Activated naive CD4-positive, alpha-beta T cell treated with anti-CD3 and anti-CD28 coated beads, Interleukin-2, amount 10 ng/mL, durations not matched to agents 7 days and 5 days (primary cell): ENCODE measurements at regions not wholly inside any gene's neighbourhood (a gene's known extent, or its start where the extent isn't known, plus 50 kb on each side); places are given as distances from the start of the nearest gene placed in this dataset.

Experiments used
- CTCF ChIA-PET: fragments of 350-600 bp; sonication (Branson Sonifier 250); formaldehyde crosslinking; loops from one replicate; lab custom pipeline; 2021; ENCODE audit warnings: antibody characterized with exemption; lab: Charles Lee
- DNase-seq: peaks from one replicate; pipeline ENCODE4 v3.0.0-alpha.2; 2020
- H3K27ac Mint-ChIP-seq: one replicate; pipeline ENCODE4 v1.8.0; 2021; ENCODE audit warnings: mild to moderate bottlenecking, moderate library complexity, mixed read lengths
- H3K27me3 Mint-ChIP-seq: one replicate; pipeline ENCODE4 v1.8.0; 2021; ENCODE audit warnings: mild to moderate bottlenecking, mixed read lengths
- H3K36me3 Mint-ChIP-seq: one replicate; pipeline ENCODE4 v1.8.0; 2021; ENCODE audit warnings: mixed read lengths
- H3K4me1 Mint-ChIP-seq: one replicate; pipeline ENCODE4 v1.8.0; 2021; ENCODE audit warnings: mixed read lengths
- H3K4me3 Mint-ChIP-seq: one replicate; pipeline ENCODE4 v1.8.0; 2021; ENCODE audit warnings: mild to moderate bottlenecking, moderate library complexity, mixed read lengths
- H3K9me3 Mint-ChIP-seq: one replicate; pipeline ENCODE4 v1.8.0; 2021; ENCODE audit warnings: mixed read lengths

- no peak overlapping the region for H3K27ac Mint-ChIP-seq
Observed at GRCh38 chr20:24136659-24137246, 148.2 kb upstream of the GGTLC1 start.

GRCh38 chr20:24135781-24136180 lies 147.2 kb upstream of the GGTLC1 start:
- H3K36me3 Mint-ChIP-seq = no peaks in the 10 kb centered on the region
- peaks cover 5% of the 10 kb centered on the region for H3K9me3 Mint-ChIP-seq
- H3K4me3 Mint-ChIP-seq = no peak overlapping the region
- CTCF ChIA-PET = no interaction called here
- H3K27ac Mint-ChIP-seq = no peak overlapping the region
- no peak for DNase-seq
- no peaks in the 10 kb centered on the region for H3K27me3 Mint-ChIP-seq
- H3K4me1 Mint-ChIP-seq = peaks cover 10% of the 10 kb centered on the region

More at GRCh38 chr20:24136659-24137246, 148.2 kb upstream of the GGTLC1 start:
- Mint-ChIP-seq H3K36me3 (no peaks in the 10 kb centered on the region), H3K4me1 (peaks cover 6% of the 10 kb centered on the region), H3K4me3 (no peak overlapping the region), H3K9me3 (peaks cover 4% of the 10 kb centered on the region), H3K27me3 (no peaks in the 10 kb centered on the region)
- DNase-seq = no peak
- CTCF ChIA-PET = no interaction called here

- CTCF ChIA-PET = no interaction called here
Observed at GRCh38 chr20:24134930-24135329, 146.4 kb upstream of the GGTLC1 start.

GRCh38 chr20:24134284-24134683 lies 145.7 kb upstream of the GGTLC1 start:
- peaks cover 10% of the 10 kb centered on the region for H3K4me1 Mint-ChIP-seq
- peaks cover 5% of the 10 kb centered on the region for H3K9me3 Mint-ChIP-seq
- CTCF ChIA-PET = no interaction called here
- H3K36me3 Mint-ChIP-seq = no peaks in the 10 kb centered on the region
- H3K27ac Mint-ChIP-seq = no peak overlapping the region
- no peak overlapping the region for H3K4me3 Mint-ChIP-seq
- DNase-seq = no peak
- no peaks in the 10 kb centered on the region for H3K27me3 Mint-ChIP-seq

More at GRCh38 chr20:24134930-24135329, 146.4 kb upstream of the GGTLC1 start:
- H3K27ac Mint-ChIP-seq = no peak overlapping the region
- no peak for DNase-seq
- no peak overlapping the region for H3K4me3 Mint-ChIP-seq
- H3K27me3 Mint-ChIP-seq = no peaks in the 10 kb centered on the region
- H3K36me3 Mint-ChIP-seq = no peaks in the 10 kb centered on the region
- H3K4me1 Mint-ChIP-seq = peaks cover 10% of the 10 kb centered on the region
- H3K9me3 Mint-ChIP-seq = peaks cover 5% of the 10 kb centered on the region

- Mint-ChIP-seq H3K9me3 (peaks cover 5% of the 10 kb centered on the region), H3K27ac (no peak overlapping the region), H3K4me3 (no peak overlapping the region), H3K4me1 (peaks cover 10% of the 10 kb centered on the region), H3K27me3 (no peaks in the 10 kb centered on the region), H3K36me3 (no peaks in the 10 kb centered on the region)
- CTCF ChIA-PET = no interaction called here
- no peak for DNase-seq
Observed at GRCh38 chr20:24132246-24132645, 143.7 kb upstream of the GGTLC1 start.

GRCh38 chr20:24131684-24132083 lies 143.1 kb upstream of the GGTLC1 start:
- Mint-ChIP-seq H3K9me3 (peaks cover 5% of the 10 kb centered on the region), H3K4me1 (peaks cover 10% of the 10 kb centered on the region), H3K27me3 (no peaks in the 10 kb centered on the region), H3K27ac (no peak overlapping the region), H3K4me3 (no peak overlapping the region), H3K36me3 (no peaks in the 10 kb centered on the region)
- CTCF ChIA-PET = no interaction called here
- no peak for DNase-seq

- DNase-seq = no peak
- H3K27ac Mint-ChIP-seq = no peak overlapping the region
- peaks cover 5% of the 10 kb centered on the region for H3K9me3 Mint-ChIP-seq
- H3K27me3 Mint-ChIP-seq = no peaks in the 10 kb centered on the region
- H3K4me1 Mint-ChIP-seq = peaks cover 10% of the 10 kb centered on the region
- CTCF ChIA-PET = no interaction called here
- no peak overlapping the region for H3K4me3 Mint-ChIP-seq
- H3K36me3 Mint-ChIP-seq = no peaks in the 10 kb centered on the region
Observed at GRCh38 chr20:24131281-24131680, 142.7 kb upstream of the GGTLC1 start.

GRCh38 chr20:24129641-24130040 lies 141.1 kb upstream of the GGTLC1 start:
- peaks cover 10% of the 10 kb centered on the region for H3K4me1 Mint-ChIP-seq
- H3K27me3 Mint-ChIP-seq = no peaks in the 10 kb centered on the region
- no peak overlapping the region for H3K4me3 Mint-ChIP-seq
- no peak overlapping the region for H3K27ac Mint-ChIP-seq
- H3K36me3 Mint-ChIP-seq = no peaks in the 10 kb centered on the region
- peaks cover 5% of the 10 kb centered on the region for H3K9me3 Mint-ChIP-seq
- CTCF ChIA-PET = no interaction called here
- no peak for DNase-seq

GRCh38 chr20:24124951-24125650 lies 136.5 kb upstream of the GGTLC1 start:
- peaks cover 20% of the 10 kb centered on the region for H3K27me3 Mint-ChIP-seq
- no peaks in the 10 kb centered on the region for H3K4me1 Mint-ChIP-seq
- H3K4me3 Mint-ChIP-seq = no peak overlapping the region
- no peak overlapping the region for H3K27ac Mint-ChIP-seq
- H3K9me3 Mint-ChIP-seq = no peaks in the 10 kb centered on the region
- CTCF ChIA-PET = no interaction called here
- H3K36me3 Mint-ChIP-seq = no peaks in the 10 kb centered on the region
- no peak for DNase-seq

GRCh38 chr20:24124003-24124402 lies 135.4 kb upstream of the GGTLC1 start:
- no peak overlapping the region for H3K27ac Mint-ChIP-seq

GRCh38 chr20:24118441-24119175 lies 130.0 kb upstream of the GGTLC1 start:
- CTCF ChIA-PET = no interaction called here
- Mint-ChIP-seq H3K4me3 (no peak overlapping the region), H3K27ac (no peak overlapping the region), H3K9me3 (no peaks in the 10 kb centered on the region), H3K36me3 (no peaks in the 10 kb centered on the region), H3K4me1 (no peaks in the 10 kb centered on the region), H3K27me3 (peaks cover 32% of the 10 kb centered on the region)
- DNase-seq = no peak

More at GRCh38 chr20:24124003-24124402, 135.4 kb upstream of the GGTLC1 start:
- DNase-seq = no peak
- Mint-ChIP-seq H3K36me3 (no peaks in the 10 kb centered on the region), H3K4me1 (no peaks in the 10 kb centered on the region), H3K4me3 (no peak overlapping the region), H3K27me3 (peaks cover 31% of the 10 kb centered on the region), H3K9me3 (no peaks in the 10 kb centered on the region)
- CTCF ChIA-PET = no interaction called here

- Mint-ChIP-seq H3K9me3 (no peaks in the 10 kb centered on the region), H3K4me3 (no peak overlapping the region), H3K4me1 (no peaks in the 10 kb centered on the region), H3K27me3 (peaks cover 26% of the 10 kb centered on the region), H3K36me3 (no peaks in the 10 kb centered on the region), H3K27ac (no peak overlapping the region)
- DNase-seq = no peak
- CTCF ChIA-PET = no interaction called here
Observed at GRCh38 chr20:24118034-24118433, 129.5 kb upstream of the GGTLC1 start.

- no peak for DNase-seq
- Mint-ChIP-seq H3K4me1 (no peaks in the 10 kb centered on the region), H3K27me3 (peaks cover 25% of the 10 kb centered on the region), H3K4me3 (no peak overlapping the region), H3K36me3 (no peaks in the 10 kb centered on the region), H3K9me3 (no peaks in the 10 kb centered on the region), H3K27ac (no peak overlapping the region)
- CTCF ChIA-PET = no interaction called here
Observed at GRCh38 chr20:24117383-24117782, 128.8 kb upstream of the GGTLC1 start.

GRCh38 chr20:24116611-24117010 lies 128.0 kb upstream of the GGTLC1 start:
- no peak overlapping the region for H3K27ac Mint-ChIP-seq
- DNase-seq = no peak

More at GRCh38 chr20:24116611-24117010, 128.0 kb upstream of the GGTLC1 start:
- CTCF ChIA-PET = no interaction called here
- Mint-ChIP-seq H3K9me3 (no peaks in the 10 kb centered on the region), H3K4me3 (no peak overlapping the region), H3K27me3 (peaks cover 28% of the 10 kb centered on the region), H3K36me3 (no peaks in the 10 kb centered on the region), H3K4me1 (no peaks in the 10 kb centered on the region)
